HG03575 (cell line): ENCODE measurements at regions not wholly inside any gene's neighbourhood (a gene's known extent, or its start where the extent isn't known, plus 50 kb on each side); places are given as distances from the start of the nearest gene placed in this dataset.
"Not testable (repeated sequence)": the region's sequence is repeated elsewhere in the genome, so short reads cannot be mapped to it uniquely, and the experiment has no call there.

Experiments used
- ATAC-seq: cut with Tn5 transposase; IDR thresholded peaks from one replicate; pipeline ENCODE4 v1.9.1; 2021; ENCODE audit not compliant: unreplicated experiment, insufficient number of reproducible peaks, low FRiP score; ENCODE audit errors: extremely low read depth

- no peak for ATAC-seq
These were observed 319.4 kb downstream of the NEK10 start for GRCh38 chr3:27049792-27050191.

GRCh38 chr3:27051527-27051926 lies 317.7 kb downstream of the NEK10 start:
- not testable (repeated sequence) for ATAC-seq

DNA sequence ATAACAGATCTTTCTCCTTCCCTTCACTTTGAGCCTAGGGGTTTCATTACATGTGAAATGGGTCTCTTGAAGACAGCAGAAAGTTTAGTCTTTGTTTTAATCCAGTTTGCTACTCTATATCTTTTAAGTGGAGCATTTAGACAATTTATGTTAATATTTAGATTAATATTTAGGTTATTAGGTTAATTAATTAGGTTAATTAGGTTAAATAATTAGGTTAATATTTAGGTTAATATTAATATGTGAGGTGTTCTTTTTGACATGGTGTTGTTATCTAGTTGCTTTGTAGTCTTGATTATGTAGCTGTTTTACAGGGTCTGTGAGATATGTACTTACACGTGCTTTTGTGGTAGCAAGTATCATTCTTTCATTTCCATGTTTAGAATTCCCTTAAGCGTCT lies 312.9 kb downstream of the NEK10 start:
- no peak for ATAC-seq

DNA sequence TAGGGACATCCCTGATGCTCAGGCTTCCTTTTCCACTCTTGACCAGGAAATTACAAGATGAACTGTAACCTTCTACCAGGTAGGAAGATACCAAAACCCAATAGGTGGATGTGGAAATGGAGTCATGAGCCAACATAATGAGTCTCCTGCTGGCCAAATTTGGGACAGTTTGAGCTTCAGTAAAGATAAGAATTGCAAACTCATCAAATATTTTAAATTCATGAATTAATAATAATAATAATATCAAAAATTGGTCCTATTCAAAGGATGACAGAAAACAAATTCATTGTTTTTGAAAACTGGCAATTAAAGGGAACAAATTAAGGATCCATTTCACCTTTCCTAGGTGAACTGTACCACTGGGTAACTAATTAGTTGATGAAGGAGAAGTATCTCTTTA lies 309.7 kb downstream of the NEK10 start:
- ATAC-seq = no peak
